ENCODE measurements at regions not wholly inside any gene's neighbourhood (a gene's known extent, or its start where the extent isn't known, plus 50 kb on each side); places are given as distances from the start of the nearest gene placed in this dataset.

DNA sequence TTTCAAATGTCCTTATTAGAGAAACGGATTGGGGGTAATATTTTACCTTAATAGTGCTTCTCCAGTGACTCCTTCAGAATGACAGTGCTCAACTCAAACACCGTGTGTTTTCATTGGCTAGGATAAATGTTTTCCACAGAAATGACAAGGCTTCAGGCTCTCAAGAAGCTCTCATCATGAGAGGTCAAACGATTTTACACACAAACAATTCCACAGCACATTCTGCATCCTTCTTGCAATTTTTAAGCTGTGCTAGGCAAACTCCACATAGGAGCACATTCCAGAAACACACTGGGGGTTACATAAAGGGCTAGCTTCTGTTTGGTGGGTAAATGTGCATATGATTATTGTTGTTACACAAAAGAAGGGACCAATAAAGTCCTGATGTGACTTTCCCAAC lies 75.5 kb upstream of the IPO9 start:
- TF ChIP-seq CTCF (IDR thresholded peaks at IDR 0.05; ENCODE audit: insufficient read depth, low read length): no peak
- H3K4me3 ChIP-seq (ENCODE audit: low read depth, low read length): no peak overlapping the region
- no peak for DNase-seq (ENCODE audit: low read depth)

DNA sequence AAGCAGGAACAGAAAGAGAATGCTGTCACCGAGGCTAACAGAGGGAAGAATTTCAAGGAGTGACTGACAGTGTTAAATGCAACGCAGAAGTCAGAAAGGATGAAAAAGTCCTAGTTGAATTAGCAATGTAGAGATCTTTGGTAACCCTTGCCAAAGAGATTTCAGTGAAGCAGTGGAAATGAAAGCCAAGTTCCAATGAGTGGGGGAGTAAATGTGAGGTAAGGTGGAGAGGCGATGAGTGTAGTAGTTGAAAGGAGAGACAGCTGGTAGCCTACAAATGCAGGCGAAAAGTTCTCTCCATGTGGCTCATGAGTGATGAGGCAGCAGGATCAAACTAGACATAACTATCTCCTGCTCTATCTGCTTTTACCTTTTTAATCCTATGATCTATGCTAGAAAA lies 74.6 kb upstream of the IPO9 start:
- H3K4me3 ChIP-seq (ENCODE audit: low read depth, low read length): no peak overlapping the region
- TF ChIP-seq CTCF (IDR thresholded peaks at IDR 0.05; ENCODE audit: insufficient read depth, low read length): no peak
- peak; percentile 65 for DNase-seq (ENCODE audit: low read depth)

DNA sequence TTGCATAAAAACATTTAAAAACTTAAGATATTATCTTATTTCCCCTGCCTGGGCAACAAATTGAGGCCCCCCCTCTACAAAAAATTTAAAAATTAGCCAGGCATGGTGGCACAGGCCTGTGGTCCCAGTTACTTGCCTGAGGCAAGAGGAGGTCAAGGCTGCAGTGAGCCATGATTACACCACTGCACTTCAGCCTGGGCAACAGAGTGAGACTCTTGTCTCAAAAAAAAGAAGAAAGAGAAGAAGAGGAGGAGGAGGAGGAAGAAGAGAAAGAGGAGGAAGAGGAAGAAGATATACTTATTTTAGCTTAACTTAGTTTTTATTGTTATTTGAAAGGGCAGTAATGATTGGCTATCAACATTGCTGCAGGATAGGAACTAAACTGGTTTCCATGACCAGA lies 73.8 kb upstream of the IPO9 start:
- no peak overlapping the region for H3K4me3 ChIP-seq (ENCODE audit: low read depth, low read length)
- TF ChIP-seq CTCF (IDR thresholded peaks at IDR 0.05; ENCODE audit: insufficient read depth, low read length): no peak
- no peak for DNase-seq (ENCODE audit: low read depth)

DNA sequence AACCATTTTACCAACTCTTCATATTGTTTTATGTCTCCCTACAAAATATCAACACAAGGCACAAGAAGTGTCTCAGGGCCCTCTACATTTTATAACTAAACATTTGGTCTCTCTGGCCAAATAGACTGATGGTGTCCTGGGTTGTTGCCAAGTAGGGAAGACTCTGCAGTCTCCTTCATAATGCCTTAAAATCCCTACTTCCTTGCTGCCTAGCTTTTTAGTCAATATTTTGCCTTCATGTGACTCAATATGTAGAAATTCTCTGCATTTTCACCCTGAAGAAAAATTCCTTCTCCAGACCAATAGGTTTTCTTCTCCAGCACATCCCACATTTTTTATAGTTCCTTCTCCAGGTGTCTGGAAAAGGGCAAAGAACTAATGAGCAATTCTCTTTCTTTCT lies 72.6 kb upstream of the IPO9 start:
- no peak for TF ChIP-seq CTCF (IDR thresholded peaks at IDR 0.05; ENCODE audit: insufficient read depth, low read length)
- peak; percentile 78 for DNase-seq (ENCODE audit: low read depth)
- no peak overlapping the region for H3K4me3 ChIP-seq (ENCODE audit: low read depth, low read length)

DNA sequence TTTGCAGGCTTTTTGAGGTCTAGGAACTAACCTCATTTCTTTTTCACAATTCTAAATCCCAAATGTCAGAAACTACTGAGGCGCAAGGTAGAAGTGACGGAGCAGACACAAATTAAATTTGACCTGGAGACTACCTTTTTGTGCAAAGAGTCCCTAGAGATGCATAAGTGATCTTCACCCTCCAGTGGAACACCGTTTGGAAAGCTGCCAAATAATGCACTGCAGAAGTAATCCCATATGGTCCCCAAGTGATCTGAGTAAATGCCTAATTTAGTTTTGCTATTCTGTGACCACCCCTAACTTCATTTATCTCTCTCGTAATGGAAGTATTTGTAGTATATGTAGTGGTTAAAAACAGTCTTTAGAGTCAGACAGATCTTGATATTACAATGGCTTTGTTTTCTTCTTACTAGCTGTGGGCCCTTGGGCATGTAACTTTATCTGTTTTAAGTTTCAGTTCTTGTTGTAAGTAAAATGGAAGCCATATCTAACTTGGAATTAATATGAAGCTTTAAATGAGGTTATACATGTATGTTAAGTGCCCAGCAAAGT lies 70.4 kb upstream of the IPO9 start:
- H3K4me3 ChIP-seq (ENCODE audit: low read depth, low read length): no peak overlapping the region
- DNase-seq (ENCODE audit: low read depth): no peak
- no peak for TF ChIP-seq CTCF (IDR thresholded peaks at IDR 0.05; ENCODE audit: insufficient read depth, low read length)

- TF ChIP-seq CTCF (IDR thresholded peaks at IDR 0.05; ENCODE audit: insufficient read depth, low read length): no peak
- no peak overlapping the region for H3K4me3 ChIP-seq (ENCODE audit: low read depth, low read length)
- peak; percentile 81 for DNase-seq (ENCODE audit: low read depth)
Observed at GRCh38 chr1:201759194-201759815, 69.7 kb upstream of the IPO9 start.

DNA sequence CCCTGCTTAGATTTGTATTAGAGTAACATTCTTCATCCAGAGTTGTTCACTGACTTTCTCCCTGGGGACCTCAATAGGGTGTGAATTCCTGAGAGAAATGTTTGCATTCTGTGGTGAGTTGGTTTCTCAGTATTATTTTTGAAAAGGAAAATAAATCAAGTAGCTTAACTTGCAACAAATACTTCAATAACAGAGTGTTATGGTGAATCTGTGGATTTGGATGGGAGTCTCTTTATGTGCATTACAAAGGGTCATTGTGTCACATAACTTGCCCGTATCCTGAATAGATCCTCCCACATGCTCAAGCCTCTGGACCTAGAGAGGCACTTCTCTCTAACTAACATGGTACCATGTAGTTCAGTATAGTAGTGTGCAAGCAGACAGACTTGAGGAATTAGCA lies 68.4 kb upstream of the IPO9 start:
- TF ChIP-seq CTCF (IDR thresholded peaks at IDR 0.05; ENCODE audit: insufficient read depth, low read length): no peak
- peak; percentile 63 for DNase-seq (ENCODE audit: low read depth)
- no peak overlapping the region for H3K4me3 ChIP-seq (ENCODE audit: low read depth, low read length)
